ENCODE measurements at regions not wholly inside any gene's neighbourhood (a gene's known extent, or its start where the extent isn't known, plus 50 kb on each side); places are given as distances from the start of the nearest gene placed in this dataset.
"Not testable (repeated sequence)": the region's sequence is repeated elsewhere in the genome, so short reads cannot be mapped to it uniquely, and the experiment has no call there.

- H3K9me3 ChIP-seq (ENCODE audit: control insufficient read depth in 2 of 2, low read length in 2 of 2): peaks cover 0 to 5% of the 10 kb centered on the region in 2 donors
- H3K4me3 ChIP-seq (ENCODE audit: low read length in 2 of 2): no peak overlapping the region
- H3K36me3 ChIP-seq (ENCODE audit: control insufficient read depth in 2 of 2, insufficient read depth in 2 of 2, low read length in 2 of 2): no peaks in the 10 kb centered on the region
- H3K27ac ChIP-seq (ENCODE audit: low read length): no peak overlapping the region
- H3K4me1 ChIP-seq (ENCODE audit: control insufficient read depth, insufficient read depth, low read length): no peaks in the 10 kb centered on the region
- H3K27me3 ChIP-seq (ENCODE audit: control insufficient read depth in 1 of 2, insufficient read depth in 2 of 2, low read length in 2 of 2): no peaks in the 10 kb centered on the region
- H3K9ac ChIP-seq (ENCODE audit: low read length in 2 of 2): no peak overlapping the region
These were observed 270.0 kb downstream of the KCNRG start for GRCh38 chr13:50285283-50285682.

DNA sequence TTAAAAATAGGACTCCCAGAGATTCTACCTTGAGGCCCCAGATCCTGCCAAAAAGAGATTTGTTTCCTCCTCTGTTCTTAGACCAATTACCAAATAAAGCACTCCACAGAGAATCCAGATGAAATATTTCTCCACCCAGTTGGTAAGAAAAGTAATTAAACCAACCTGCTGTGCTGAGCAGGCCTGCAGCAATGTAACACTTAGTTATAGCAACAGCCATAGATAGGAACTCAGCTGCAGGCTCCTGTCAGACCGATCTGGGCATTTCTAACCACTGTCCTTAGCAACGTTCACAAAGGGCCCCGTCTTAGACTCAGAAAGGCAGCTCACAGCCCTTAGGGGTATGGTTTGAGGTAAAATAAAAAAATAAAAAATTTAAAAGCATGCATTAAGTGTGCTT lies 271.1 kb downstream of the KCNRG start:
- no peak overlapping the region for H3K9ac ChIP-seq (ENCODE audit: low read length in 2 of 2)
- H3K4me3 ChIP-seq (ENCODE audit: low read length in 2 of 2): no peak overlapping the region
- H3K27ac ChIP-seq (ENCODE audit: low read length): no peak overlapping the region
- no peaks in the 10 kb centered on the region for H3K4me1 ChIP-seq (ENCODE audit: control insufficient read depth, insufficient read depth, low read length)
- H3K27me3 ChIP-seq (ENCODE audit: control insufficient read depth in 1 of 2, insufficient read depth in 2 of 2, low read length in 2 of 2): no peaks in the 10 kb centered on the region
- no peaks in the 10 kb centered on the region for H3K36me3 ChIP-seq (ENCODE audit: control insufficient read depth in 2 of 2, insufficient read depth in 2 of 2, low read length in 2 of 2)
- peaks cover 0 to 5% of the 10 kb centered on the region in 2 donors for H3K9me3 ChIP-seq (ENCODE audit: control insufficient read depth in 2 of 2, low read length in 2 of 2)

DNA sequence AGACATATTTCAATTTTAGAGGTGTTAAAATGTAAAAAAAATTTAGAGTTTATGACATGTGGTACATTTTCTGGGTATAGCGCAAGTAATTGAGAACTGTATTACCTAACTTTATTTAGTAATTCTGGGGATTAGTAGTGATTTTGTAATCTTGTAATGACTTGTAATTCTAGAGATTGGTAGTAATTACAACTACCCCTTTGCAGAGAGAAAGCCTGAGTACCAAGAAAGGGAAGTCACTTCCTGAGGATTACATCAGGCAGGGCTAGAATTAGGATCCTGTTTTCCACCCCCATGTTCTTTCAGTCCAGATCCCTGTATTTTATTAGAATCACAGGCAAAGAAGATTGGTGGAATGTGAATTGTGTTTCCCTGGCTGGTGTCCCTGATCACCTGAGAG lies 274.9 kb downstream of the KCNRG start:
- H3K4me3 ChIP-seq (ENCODE audit: low read length in 2 of 2): no peak overlapping the region
- no peaks in the 10 kb centered on the region for H3K27me3 ChIP-seq (ENCODE audit: control insufficient read depth in 1 of 2, insufficient read depth in 2 of 2, low read length in 2 of 2)
- H3K9me3 ChIP-seq (ENCODE audit: control insufficient read depth in 2 of 2, low read length in 2 of 2): no peaks in the 10 kb centered on the region
- no peaks in the 10 kb centered on the region for H3K36me3 ChIP-seq (ENCODE audit: control insufficient read depth in 2 of 2, insufficient read depth in 2 of 2, low read length in 2 of 2)
- no peak overlapping the region for H3K9ac ChIP-seq (ENCODE audit: low read length in 2 of 2)
- H3K4me1 ChIP-seq (ENCODE audit: control insufficient read depth, insufficient read depth, low read length): no peaks in the 10 kb centered on the region
- no peak overlapping the region for H3K27ac ChIP-seq (ENCODE audit: low read length)

GRCh38 chr13:50291611-50292010 lies 276.4 kb downstream of the KCNRG start:
- Histone ChIP-seq H3K9ac (ENCODE audit: low read length in 2 of 2) (no peak overlapping the region), H3K36me3 (ENCODE audit: control insufficient read depth in 2 of 2, insufficient read depth in 2 of 2, low read length in 2 of 2) (no peaks in the 10 kb centered on the region), H3K27ac (ENCODE audit: low read length) (no peak overlapping the region), H3K4me1 (ENCODE audit: control insufficient read depth, insufficient read depth, low read length) (no peaks in the 10 kb centered on the region), H3K9me3 (ENCODE audit: control insufficient read depth in 2 of 2, low read length in 2 of 2) (no peaks in the 10 kb centered on the region), H3K27me3 (ENCODE audit: control insufficient read depth in 1 of 2, insufficient read depth in 2 of 2, low read length in 2 of 2) (no peaks in the 10 kb centered on the region), H3K4me3 (ENCODE audit: low read length in 2 of 2) (no peak overlapping the region)

- no peaks in the 10 kb centered on the region for H3K27me3 ChIP-seq (ENCODE audit: control insufficient read depth in 1 of 2, insufficient read depth in 2 of 2, low read length in 2 of 2)
- H3K4me1 ChIP-seq (ENCODE audit: control insufficient read depth, insufficient read depth, low read length): no peaks in the 10 kb centered on the region
- H3K9ac ChIP-seq (ENCODE audit: low read length in 2 of 2): no peak overlapping the region
- no peaks in the 10 kb centered on the region for H3K9me3 ChIP-seq (ENCODE audit: control insufficient read depth in 2 of 2, low read length in 2 of 2)
- H3K4me3 ChIP-seq (ENCODE audit: low read length in 2 of 2): no peak overlapping the region
- H3K36me3 ChIP-seq (ENCODE audit: control insufficient read depth in 2 of 2, insufficient read depth in 2 of 2, low read length in 2 of 2): no peaks in the 10 kb centered on the region
- no peak overlapping the region for H3K27ac ChIP-seq (ENCODE audit: low read length)
These were observed 276.8 kb downstream of the KCNRG start for GRCh38 chr13:50292081-50292480.

DNA sequence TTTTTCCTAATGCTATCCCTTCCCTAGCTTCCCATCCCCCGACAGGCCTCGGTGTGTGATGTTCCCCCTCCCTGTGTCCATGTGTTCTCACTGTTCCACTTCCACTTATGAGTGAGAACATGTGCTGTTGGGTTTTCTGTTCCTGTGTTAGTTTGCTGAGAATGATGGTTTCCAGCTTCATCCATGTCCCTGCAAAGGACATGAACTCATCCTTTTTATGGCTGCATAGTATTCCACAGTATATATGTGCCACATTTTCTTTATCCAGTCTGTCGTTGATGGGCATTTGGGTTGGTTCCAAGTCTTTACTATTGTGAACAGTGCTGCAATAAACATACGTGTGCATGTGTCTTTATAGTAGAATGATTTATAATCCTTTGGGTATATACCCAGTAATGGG lies 279.2 kb downstream of the KCNRG start:
- not testable (repeated sequence) for H3K27me3 ChIP-seq (ENCODE audit: control insufficient read depth in 1 of 2, insufficient read depth in 2 of 2, low read length in 2 of 2); H3K9me3 ChIP-seq (ENCODE audit: control insufficient read depth in 2 of 2, low read length in 2 of 2); H3K4me3 ChIP-seq (ENCODE audit: low read length in 2 of 2); H3K36me3 ChIP-seq (ENCODE audit: control insufficient read depth in 2 of 2, insufficient read depth in 2 of 2, low read length in 2 of 2); H3K4me1 ChIP-seq (ENCODE audit: control insufficient read depth, insufficient read depth, low read length); H3K27ac ChIP-seq (ENCODE audit: low read length); H3K9ac ChIP-seq (ENCODE audit: low read length in 2 of 2)

GRCh38 chr13:50299546-50300249 lies 284.5 kb downstream of the KCNRG start:
- Histone ChIP-seq H3K36me3 (ENCODE audit: control insufficient read depth in 2 of 2, insufficient read depth in 2 of 2, low read length in 2 of 2) (no peaks in the 10 kb centered on the region), H3K9me3 (ENCODE audit: control insufficient read depth in 2 of 2, low read length in 2 of 2) (no peaks in the 10 kb centered on the region), H3K4me1 (ENCODE audit: control insufficient read depth, insufficient read depth, low read length) (no peaks in the 10 kb centered on the region), H3K27ac (ENCODE audit: low read length) (no peak overlapping the region), H3K27me3 (ENCODE audit: control insufficient read depth in 1 of 2, insufficient read depth in 2 of 2, low read length in 2 of 2) (no peaks in the 10 kb centered on the region), H3K9ac (ENCODE audit: low read length in 2 of 2) (no peak overlapping the region), H3K4me3 (ENCODE audit: low read length in 2 of 2) (no peak overlapping the region)

DNA sequence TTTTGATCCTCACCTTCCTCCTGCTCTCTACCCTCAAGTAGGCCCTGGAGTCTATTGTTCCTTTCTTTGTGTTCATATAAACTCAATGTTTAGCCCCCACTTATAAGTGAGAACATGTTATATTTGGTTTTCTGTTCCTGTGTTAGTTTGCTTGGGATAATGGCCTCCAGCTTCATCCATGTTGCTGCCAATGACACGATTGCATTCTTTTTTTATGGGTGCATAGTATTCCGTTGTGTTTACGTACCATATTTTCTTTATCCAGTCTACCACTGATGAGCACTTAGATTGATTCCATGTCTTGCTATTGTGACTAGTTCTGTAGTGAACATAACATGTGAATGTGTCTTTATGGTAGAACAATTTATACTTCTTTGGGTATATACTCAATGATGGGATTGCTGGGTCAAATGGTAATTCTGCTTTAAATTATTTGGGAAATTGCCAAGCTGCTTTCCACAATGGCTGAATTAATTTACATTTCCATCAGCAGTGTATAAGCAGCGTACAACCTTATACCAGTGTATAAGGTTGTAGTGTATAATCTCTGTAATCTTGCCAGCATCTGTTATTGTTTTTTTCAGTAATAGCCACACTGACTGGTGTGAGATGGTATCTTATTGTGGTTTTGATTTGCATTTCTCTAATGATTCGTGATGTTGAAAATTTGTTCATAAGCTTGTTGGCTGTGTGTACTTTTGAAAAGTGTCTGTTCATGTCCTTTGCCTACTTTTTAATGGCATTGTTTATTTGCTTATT lies 288.9 kb downstream of the KCNRG start:
- Histone ChIP-seq H3K27me3 (ENCODE audit: control insufficient read depth in 1 of 2, insufficient read depth in 2 of 2, low read length in 2 of 2) (no peaks in the 10 kb centered on the region), H3K27ac (ENCODE audit: low read length) (no peak overlapping the region), H3K4me3 (ENCODE audit: low read length in 2 of 2) (no peak overlapping the region), H3K9ac (ENCODE audit: low read length in 2 of 2) (no peak overlapping the region), H3K9me3 (ENCODE audit: control insufficient read depth in 2 of 2, low read length in 2 of 2) (no peaks in the 10 kb centered on the region), H3K36me3 (ENCODE audit: control insufficient read depth in 2 of 2, insufficient read depth in 2 of 2, low read length in 2 of 2) (no peaks in the 10 kb centered on the region), H3K4me1 (ENCODE audit: control insufficient read depth, insufficient read depth, low read length) (no peaks in the 10 kb centered on the region)

DNA sequence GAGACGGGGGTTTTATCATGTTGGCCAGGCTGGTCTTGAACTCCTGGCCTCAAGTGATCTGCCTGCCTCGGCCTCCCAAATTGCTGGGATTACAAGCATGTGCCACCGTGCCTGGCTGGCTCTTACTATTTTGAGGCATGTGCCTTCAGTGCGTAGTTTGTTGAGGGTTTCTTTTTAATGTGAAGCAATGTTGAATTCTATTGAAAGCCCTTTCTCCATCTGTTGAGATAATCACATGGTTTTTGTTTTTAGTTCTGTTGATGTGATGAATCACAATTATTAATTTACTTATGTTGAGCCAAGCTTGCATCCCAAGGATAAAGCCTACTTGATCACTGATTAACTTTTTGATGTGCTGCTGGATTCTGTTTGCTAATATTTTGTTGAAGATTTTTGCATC lies 290.9 kb downstream of the KCNRG start:
- Histone ChIP-seq H3K9ac (ENCODE audit: low read length in 2 of 2) (no peak overlapping the region), H3K27me3 (ENCODE audit: control insufficient read depth in 1 of 2, insufficient read depth in 2 of 2, low read length in 2 of 2) (no peaks in the 10 kb centered on the region), H3K4me3 (ENCODE audit: low read length in 2 of 2) (no peak overlapping the region), H3K9me3 (ENCODE audit: control insufficient read depth in 2 of 2, low read length in 2 of 2) (no peaks in the 10 kb centered on the region), H3K36me3 (ENCODE audit: control insufficient read depth in 2 of 2, insufficient read depth in 2 of 2, low read length in 2 of 2) (no peaks in the 10 kb centered on the region), H3K27ac (ENCODE audit: low read length) (no peak overlapping the region), H3K4me1 (ENCODE audit: control insufficient read depth, insufficient read depth, low read length) (no peaks in the 10 kb centered on the region)

DNA sequence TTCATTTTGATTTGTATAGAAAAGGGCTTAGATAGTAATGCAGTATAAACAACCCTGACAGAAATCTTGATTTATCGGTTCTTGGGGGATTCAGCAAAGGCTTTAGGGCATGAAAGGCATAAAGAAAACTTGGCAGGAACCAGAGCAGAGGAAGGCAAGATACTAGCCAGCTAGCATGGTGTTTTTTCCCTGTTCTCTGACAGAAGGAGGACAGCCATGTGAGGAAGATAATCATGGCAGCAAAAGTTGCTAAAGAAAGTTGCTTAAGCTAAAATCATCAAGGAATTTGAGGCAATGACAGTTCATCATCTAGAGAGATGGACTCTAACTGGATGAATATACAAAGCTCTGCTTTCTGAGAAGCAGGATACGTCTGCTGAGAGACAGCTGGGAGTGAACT lies 294.1 kb downstream of the KCNRG start:
- Histone ChIP-seq H3K9ac (ENCODE audit: low read length in 2 of 2) (no peak overlapping the region), H3K4me1 (ENCODE audit: control insufficient read depth, insufficient read depth, low read length) (no peaks in the 10 kb centered on the region)

DNA sequence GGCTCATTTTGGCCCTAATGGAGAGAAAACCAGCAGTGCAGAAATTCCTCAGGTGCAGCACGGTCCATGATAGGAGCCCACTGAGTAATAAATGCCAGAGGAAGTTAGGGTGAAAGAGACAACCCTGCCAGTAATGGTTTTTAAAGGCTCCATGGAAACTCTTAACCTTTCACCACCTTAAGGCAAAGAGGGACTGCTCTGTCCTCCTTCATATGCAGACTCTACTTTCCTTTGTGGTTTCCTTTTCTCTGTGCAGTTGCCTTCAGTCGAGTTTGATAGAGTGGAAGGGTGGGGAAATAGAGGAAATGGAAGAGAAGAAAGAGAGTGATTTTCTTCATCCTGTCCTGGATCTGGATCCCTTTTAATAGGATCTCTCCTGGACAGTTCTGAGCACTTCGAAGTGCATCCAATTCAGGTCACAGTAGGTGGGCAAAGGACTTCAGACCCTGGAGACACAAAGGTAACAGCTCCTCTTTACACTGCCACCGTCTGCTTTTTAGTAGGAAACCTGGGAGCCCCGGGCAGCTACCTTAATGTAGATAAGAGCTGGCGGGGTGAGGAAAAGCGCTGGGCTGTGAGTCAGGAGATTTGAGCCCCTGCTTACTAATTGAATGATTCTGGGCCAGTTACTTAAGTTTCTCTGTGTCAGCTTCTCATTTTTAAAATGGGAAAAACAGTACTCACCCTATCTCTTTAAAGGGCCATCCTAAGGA lies 294.8 kb downstream of the KCNRG start:
- Histone ChIP-seq H3K27me3 (ENCODE audit: control insufficient read depth in 1 of 2, insufficient read depth in 2 of 2, low read length in 2 of 2) (no peaks in the 10 kb centered on the region), H3K27ac (ENCODE audit: low read length) (no peak overlapping the region), H3K9ac (ENCODE audit: low read length in 2 of 2) (no peak overlapping the region), H3K9me3 (ENCODE audit: control insufficient read depth in 2 of 2, low read length in 2 of 2) (no peaks in the 10 kb centered on the region), H3K4me3 (ENCODE audit: low read length in 2 of 2) (no peak overlapping the region), H3K36me3 (ENCODE audit: control insufficient read depth in 2 of 2, insufficient read depth in 2 of 2, low read length in 2 of 2) (no peaks in the 10 kb centered on the region), H3K4me1 (ENCODE audit: control insufficient read depth, insufficient read depth, low read length) (no peaks in the 10 kb centered on the region)

More for the DNA sequence above, 294.1 kb downstream of the KCNRG start:
- no peaks in the 10 kb centered on the region for H3K36me3 ChIP-seq (ENCODE audit: control insufficient read depth in 2 of 2, insufficient read depth in 2 of 2, low read length in 2 of 2)
- H3K4me3 ChIP-seq (ENCODE audit: low read length in 2 of 2): no peak overlapping the region
- no peak overlapping the region for H3K27ac ChIP-seq (ENCODE audit: low read length)
- no peaks in the 10 kb centered on the region for H3K27me3 ChIP-seq (ENCODE audit: control insufficient read depth in 1 of 2, insufficient read depth in 2 of 2, low read length in 2 of 2)
- H3K9me3 ChIP-seq (ENCODE audit: control insufficient read depth in 2 of 2, low read length in 2 of 2): no peaks in the 10 kb centered on the region
